ENCODE measurements at regions not wholly inside any gene's neighbourhood (a gene's known extent, or its start where the extent isn't known, plus 50 kb on each side); places are given as distances from the start of the nearest gene placed in this dataset.

DNA sequence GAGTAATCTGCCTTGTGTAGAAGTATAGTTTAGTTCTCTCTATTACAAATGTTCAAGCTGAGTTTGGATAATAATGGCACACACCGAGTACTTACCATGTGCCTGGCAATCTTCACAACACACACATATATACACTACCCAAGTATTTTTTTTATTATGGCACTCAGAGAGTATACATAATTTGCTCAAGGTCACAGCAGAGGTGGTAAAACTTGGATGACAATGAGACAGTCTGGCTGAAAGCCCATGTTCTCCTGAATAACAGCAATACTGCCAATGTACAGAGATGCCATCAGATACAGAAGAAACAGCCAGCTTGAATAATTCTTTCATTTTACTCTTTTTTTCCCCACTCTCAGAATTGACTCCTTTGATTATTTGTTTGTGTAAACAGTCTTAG lies 460.0 kb downstream of the CNTN6 start:
- DNase-seq = no peak

DNA sequence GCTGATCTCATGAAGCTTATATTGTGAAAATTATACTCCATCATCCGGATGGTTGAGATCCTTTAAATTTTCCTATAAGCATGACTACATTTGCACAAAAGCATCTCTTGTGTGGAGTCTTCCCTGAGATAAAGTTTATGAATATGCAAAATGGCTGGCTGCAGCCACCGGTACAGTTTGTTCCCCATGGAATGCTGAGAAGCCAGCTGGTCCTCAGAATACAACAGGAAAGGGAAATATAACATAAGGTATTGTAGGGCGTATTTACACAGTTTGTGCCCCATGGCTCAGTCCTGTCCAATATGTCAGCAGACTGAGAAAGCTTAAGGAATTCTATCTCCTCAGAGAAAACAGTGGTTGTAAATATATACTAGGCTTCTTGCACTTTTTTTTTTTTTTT lies 468.6 kb downstream of the CNTN6 start:
- DNase-seq = no peak

DNA sequence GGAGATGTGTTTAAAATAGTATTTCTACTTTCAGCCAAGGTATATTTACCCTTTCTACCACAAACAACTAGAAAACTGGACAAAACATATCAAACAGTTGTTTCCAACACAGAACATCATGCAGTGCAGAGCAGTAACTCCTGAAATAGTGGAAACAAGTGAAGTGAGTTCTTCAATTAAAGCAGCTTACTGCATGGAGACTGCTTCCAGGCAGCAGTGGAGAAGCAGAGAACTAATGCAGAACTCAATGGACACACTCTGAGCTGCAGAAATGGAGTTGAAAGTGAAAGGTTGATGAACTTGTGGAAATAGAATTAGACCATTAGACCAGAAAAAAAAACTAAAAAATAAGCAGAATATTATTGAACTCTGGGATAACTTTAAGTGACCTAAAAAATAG lies 478.9 kb downstream of the CNTN6 start:
- no peak for DNase-seq

DNA sequence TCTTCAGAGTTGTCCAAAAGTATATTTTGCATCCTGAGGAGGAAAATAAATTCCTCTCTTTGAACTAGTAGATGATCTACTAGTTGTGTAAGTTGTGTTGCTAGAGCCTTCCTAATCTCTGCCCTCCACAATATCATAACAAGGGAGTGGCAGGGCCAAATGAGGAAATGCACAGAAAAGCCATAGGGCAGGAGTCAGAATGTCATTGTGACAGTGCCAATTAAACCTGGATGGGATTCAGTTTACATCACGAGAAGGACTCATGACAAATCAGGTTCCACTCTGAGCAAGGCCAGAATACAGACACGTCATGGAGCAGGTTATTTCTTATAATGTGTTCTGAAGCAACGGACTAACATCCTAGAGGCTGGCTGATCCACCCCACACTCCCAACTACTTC lies 483.2 kb downstream of the CNTN6 start:
- DNase-seq = no peak

DNA sequence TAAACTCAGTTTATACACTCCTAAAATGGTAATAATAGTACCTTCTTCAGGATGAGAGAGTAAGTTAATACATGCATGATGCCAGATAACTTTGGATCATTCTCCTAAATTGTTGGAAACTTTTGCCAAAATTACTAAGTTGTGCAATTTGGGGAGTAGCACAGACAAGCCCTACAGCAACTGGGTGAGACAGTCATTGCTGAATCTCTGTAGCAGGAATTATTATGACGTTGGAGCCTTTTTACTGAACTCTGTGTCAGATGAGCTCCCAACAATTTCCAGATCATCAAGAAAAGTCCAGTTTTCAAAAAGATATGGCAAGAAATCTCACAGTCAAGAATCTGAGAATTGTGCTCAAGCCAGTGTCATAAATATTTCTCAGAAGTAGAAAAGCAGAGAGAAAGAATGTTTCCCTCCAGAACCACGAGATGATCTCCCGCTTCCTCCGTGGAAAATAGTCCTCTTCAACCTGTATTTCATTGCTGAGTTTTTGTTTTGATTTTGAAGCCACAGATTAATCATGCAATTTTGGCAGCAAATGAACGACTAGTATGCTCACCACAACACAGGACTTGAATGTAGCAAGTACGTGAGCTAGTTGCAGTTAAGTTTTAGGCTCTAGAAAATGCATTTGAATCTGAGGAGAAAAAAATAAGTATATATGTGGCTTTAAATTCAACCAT lies 485.4 kb downstream of the CNTN6 start:
- DNase-seq = peak; percentile 26

DNA sequence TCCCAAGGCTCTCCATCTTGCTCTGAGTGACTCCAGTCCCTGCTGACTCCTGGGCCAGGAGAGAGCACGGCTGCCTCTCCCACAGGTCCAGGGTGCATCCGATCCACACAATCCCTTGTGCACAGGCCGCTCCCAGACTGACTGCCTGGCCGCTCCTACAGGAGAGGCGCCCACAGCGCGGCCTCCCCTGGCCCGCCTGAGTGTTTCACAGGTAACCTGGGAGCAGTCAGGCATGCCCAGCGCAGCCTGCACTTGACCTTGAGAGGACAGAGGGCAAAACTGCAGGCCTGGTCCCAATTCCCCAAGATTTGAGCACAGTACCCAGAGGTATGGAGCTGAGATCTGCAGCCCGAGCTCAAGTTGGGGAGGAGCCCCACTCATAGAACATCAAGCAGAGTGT lies 490.2 kb downstream of the CNTN6 start:
- DNase-seq = no peak

DNA sequence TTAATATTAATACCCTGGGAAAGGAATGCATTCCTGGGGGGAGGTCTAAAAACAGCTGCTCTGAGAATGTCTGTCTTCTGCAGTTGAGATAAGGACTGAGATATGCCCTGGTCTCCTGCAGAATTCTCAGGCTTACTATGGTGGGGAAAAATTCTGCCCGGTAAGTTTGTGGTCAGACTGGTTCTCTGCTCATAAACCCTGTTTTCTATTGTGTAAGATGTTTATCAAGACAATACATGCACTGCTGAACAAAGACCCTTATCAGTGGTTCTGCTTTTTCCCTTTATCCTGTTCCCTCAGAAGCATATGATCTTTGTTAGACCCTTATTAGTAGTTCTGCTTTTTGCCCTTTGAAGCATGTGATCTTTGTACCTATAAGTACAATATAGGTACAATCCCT lies 494.6 kb downstream of the CNTN6 start:
- no peak for DNase-seq

DNA sequence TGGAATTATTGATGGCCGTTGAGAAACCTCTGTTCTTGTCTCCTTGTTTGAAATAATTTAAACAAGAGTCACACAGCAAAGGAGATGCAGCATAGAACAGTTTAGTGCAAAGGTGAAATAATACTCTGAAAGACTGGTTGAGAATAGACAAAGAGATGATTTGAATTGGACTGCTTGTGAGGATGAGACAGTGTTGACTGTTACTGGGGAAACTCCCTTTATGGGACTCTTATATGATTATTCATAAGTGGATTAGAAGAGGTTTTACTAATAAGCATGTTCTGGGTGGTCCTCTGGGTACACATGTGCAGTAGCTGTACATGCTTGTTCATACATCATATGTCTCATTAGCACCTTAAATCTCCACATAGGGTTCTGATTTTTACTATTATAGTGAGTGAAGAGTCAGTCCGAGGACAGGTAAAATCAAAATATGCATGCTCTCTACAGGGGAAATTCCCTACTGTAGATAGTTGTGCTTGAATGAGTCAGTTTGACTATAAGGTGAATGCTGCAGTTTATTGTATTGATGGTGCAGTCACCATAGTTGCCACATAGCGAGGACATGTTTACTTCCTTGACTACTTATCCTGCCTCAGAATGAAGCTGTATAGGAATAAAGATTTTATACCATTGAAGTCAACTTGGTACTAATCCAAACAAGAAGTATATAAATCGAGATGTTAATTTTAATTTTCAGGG lies 498.7 kb downstream of the CNTN6 start:
- no peak for DNase-seq

DNA sequence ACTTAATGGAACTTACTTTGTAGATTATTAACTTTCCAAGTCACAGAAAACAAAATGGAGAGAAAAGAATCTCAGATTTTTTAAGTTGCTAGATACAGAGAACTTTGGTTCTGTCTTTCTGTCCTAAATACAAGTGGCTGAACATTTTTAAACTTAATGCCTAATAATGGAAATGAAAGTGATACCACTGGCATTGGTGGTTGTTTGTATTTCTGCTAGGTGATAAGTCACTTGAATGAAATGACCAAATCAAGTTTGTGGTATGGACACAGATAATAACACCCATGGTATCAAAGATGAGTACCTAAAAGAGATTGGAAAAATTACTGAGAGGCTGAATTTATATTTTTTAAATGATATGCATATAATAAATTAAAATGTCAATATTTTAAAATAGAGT lies 502.1 kb downstream of the CNTN6 start:
- no peak for DNase-seq

DNA sequence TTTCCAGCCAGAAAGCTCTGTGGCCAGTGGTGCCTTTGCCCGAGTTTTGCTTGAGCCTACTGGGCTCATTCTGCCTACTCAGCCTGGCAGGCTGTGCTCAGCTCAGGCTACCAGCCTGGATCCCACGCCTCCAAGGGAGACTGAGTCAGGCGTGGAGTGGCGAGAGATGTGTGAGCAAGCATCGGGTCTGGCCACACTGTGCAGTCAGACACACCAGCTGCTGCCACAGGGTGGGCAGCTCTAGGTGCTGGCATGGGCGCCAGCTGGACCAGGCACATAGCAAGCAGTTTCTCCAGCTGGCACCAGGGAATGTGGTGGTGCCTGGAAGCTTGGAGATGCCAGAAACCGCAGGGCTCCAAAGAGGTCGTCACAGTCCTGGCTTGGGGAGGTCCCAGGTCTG lies 498.5 kb upstream of the CNTN4 start:
- DNase-seq = no peak

DNA sequence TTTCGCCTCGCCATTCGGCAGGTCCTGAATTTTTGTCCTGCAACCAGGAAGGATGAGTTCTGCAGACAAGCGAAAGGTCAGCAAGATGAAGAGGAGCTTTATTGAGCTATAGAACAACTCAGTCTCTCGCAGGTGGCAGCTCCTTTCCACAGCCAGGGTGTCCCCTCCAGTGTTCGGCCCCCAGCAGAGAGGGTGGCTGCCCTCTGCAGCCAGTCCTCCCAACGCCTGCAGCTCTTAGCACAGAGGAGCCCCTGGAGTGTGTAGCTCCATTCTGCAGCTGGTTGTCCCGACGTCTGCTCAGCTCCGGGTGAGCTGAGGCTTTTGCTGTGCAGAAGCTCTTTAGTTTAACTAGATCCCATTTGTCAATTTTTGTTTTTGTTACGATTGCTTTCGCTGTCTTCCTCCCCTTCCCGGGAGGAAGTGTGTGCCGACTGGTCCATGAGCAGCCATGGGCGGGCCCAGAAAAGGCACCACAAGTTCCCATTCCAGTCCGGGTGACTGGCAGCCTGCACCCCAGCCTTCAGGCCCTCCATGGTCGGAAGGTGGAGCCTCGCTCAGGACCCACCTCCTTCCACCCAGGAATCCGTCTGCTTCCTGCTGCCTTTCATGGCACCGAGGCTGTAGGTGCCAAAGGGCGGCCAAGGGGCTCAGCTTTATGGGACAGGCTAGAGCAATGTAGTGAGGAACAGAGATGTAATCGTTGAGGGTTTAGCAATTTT lies 497.8 kb upstream of the CNTN4 start:
- no peak for DNase-seq

DNA sequence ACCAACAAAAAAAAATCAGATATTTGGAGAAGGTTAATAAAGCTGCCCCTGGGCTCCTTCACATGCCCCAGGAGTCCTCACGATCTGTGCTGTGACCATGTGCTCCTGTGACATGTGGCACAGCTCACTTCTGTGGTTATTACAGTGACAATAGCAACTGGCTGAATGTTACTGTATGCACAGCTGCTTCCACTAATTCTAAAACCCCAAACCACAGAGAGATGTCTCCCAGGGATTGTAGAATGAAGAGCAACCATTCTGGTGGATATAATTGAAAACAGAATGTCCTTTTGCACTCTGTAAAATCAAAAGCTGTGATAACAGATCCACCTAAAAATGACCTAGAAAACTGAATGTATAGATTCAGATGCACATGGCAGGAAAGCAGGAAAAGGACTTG lies 489.2 kb upstream of the CNTN4 start:
- DNase-seq = peak; percentile 81

DNA sequence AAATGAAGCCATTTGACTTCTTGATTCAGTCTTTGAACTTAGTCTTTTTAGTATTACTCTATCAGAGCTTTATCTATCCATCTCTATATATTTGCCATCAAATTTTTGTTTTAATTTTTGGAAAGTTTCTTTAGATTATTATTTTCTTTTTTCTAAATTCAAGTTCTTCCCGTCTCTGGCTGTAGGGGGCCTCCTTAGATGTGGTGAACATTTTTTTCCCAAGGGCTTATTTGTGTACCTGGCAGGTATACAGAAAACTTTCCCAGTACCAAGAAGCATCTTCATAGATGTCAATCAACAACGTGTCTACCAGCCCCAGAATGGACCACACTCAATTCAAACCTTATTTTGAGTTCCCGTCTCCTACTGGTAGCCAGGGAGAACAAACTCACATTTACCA lies 486.8 kb upstream of the CNTN4 start:
- DNase-seq = no peak

DNA sequence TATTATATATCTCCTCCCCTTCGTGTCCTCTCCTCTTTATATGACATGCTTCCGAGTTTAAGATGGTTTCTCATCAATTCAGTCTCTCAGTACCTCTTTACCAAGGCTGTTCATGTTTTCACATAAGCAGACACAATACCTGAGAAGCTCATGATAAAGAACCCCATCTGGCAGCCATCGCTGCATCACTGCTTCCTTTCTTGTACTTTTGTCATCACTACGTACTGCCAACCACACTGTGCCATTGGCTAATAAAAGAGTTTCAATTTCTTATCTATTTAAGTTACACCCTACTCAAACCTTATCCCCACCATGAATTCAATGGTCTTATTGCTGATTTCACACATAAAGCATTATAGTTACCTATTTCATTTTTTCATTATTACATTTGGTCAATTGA lies 484.7 kb upstream of the CNTN4 start:
- DNase-seq = no peak

DNA sequence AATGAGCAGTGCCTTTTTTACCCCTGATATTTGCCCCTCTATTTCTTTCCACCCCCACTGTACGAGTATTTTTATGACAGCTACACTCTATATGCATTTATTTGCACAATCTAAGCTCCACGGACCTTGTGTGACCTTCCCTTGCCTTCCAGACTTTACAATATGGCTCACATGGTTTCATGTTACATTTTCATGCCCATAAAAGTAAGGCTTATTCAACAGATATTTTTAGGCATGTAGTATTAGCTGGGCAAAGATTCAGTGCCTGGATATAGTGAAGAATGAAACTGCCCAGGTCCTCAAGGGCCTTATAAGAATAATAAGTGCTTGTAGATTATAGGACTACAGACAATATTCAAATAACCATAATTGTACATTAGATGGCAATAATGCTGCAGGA lies 481.9 kb upstream of the CNTN4 start:
- no peak for DNase-seq

DNA sequence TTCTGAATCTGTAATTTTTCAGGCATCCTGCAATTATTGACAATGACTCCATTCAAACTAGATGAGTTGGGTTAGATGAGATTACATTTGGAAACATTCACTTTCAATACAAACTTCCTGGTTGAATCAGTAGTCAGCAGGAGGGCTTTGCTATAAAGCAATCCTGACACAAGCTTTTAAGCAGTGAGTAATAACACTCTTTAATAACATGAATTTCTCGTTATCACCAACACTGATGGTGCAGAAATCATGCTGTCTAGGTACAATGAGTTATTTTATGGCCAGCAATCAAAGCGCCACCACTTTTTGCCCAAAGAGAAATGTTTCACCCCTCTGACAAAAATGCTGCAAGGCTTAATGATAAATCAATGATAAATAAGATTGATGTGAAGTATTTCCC lies 474.8 kb upstream of the CNTN4 start:
- DNase-seq = no peak

DNA sequence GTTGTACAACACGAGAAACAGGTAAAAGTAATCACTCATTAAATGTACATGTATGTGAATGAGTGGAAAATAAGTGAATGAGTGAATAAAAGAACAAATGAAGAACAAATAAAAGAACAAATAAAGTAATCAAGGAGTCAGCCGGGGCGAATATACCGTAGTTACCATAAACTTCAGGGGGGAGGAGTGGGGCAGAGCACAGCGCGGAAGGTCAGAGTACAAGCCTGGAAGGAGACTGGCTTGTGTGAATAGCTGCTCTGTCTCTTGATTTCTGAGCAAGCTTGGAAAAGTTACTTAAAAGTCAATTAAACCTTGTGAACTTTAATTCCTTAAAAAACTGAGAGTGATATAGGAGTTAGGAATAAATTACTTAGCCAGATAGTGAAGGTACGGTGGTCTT lies 466.5 kb upstream of the CNTN4 start:
- DNase-seq = no peak

DNA sequence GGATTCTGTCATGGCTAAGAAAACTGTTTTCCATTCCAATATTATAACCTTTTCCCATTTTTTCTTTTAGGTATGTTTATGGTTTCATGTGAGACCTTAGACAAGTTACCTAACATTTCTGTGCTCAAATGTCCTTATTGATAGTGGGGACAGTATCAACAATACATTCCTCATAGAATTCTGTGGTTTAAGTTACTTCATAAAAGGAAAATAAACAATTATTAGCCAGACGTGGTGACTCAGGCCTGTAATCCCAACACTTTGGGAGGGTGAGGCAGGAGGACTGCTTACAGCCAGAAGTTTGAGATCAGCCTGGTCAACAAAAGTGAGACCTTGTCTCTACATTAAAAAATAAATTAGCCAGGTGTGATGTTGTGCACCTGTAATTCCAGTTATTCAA lies 436.8 kb upstream of the CNTN4 start:
- DNase-seq = no peak

DNA sequence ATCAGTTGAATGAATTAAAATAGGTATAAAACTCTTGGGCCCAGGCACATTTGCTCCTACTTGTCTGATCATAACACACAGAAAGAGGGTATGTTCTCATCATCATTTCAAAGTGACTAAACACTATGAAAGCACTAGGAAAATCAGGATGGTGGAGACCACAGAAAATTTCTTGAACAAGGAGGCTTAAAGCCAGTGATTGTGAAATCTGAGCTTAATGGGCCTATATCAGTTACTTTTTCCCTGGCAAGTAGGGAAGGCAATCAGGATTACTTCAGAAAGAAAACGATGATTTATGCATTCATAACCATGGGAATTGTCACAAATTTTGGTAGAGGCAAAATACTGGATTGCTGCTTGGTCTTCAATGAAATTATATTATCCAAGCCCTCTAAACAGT lies 434.4 kb upstream of the CNTN4 start:
- DNase-seq = no peak

DNA sequence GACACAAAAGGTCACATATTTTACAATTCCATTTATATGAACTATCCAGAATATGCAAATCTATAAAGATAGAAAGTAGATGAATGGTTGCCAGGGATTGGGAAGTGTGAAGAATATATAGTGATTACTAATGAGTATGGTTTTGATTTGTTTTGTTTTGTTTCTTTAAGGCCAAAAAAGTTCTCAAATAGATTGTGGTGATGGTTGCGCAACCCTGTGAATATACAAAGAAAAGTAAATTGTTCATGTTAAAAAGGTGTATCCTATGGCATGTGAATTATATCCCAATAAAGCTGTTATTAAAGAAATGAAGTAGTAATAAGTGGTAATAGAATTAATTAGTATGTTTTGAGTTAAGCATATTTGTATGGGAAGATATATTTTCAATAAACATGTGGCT lies 431.8 kb upstream of the CNTN4 start:
- DNase-seq = no peak

DNA sequence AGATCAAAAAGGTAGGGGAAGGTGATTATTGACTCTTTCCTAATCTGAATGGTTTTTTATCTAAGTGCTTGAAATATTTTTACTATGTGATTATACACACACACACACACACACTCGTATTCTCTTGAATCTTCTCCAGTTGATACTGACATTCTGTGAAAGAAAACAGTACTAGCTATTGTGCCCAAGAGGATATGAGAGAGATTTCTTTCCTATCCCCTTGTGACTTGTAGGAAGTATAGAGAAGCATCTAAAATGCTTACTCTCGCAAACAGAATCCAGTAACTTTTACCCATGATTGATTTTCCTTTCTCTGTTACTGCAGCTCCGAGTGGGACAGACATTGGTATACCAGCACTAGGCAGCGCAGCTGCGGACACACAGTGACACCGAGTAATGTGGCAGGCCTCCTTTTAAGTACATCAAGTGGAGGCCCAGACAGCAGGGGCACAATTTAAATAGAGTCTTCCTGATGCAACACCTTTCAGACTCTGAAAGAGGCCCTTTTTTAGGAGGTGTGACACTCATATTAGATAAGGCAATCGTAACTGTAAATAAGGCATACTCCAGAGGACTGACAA lies 421.0 kb upstream of the CNTN4 start:
- no peak for DNase-seq

DNA sequence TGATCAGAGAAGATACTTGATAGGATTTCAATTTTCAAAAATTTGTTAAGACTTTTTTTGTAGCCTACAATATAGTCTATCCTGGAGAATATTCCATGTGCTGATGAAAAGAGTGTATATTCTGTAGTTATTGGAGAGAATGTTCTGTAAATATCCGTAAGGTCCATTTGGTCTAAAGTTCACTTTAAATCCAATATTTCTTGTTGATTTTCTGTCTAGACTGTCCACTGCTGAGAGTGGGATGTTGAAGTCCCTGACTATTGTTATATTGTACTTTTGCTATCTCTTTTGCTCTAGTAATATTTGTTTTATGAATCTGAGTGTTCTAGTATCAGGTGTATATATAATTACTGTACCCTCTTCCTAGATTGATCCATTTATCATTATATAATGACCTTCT lies 406.2 kb upstream of the CNTN4 start:
- DNase-seq = no peak

DNA sequence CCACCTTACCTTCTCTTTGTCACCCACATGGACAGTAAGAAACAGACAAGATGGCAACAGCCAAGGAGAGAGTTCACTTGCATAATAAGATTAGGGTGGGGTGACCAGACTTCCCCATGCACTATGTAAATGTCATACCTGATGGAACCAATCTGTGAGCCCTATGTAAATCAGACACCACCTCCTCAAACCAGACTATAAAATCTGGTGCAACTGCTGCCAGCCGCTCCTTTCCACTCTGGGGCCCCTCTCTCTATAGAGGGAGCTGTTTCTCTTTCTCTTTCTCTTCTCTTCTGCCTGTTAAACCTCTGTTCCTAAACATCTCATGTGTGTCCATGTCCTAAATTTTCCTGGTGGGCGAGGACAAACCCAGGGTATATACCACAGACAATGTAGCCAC lies 405.5 kb upstream of the CNTN4 start:
- DNase-seq = no peak

Measured in skin of body (tissue), 1 donor.